GM23338 (cell line): ENCODE measurements at regions not wholly inside any gene's neighbourhood (a gene's known extent, or its start where the extent isn't known, plus 50 kb on each side); places are given as distances from the start of the nearest gene placed in this dataset.

Experiments
- ATAC-seq: fragments of 200-7000 bp; cut with Tn5 transposase; 3 replicates; pipeline ENCODE4 v1.9.1; 2020
- DNase-seq: peaks from one replicate; pipeline ENCODE4 v3.0.0-alpha.2; 2015; ENCODE audit warnings: low spot score
- H2AFZ ChIP-seq: fragments of 200-600 bp; sonication (generic); 2 replicates; pipeline ENCODE4 v1.8.0; 2016; ENCODE audit warnings: antibody characterized with exemption, mild to moderate bottlenecking, moderate library complexity
- H3F3A ChIP-seq: fragments of 200-600 bp; sonication (generic); replicated peaks from 2 replicates; pipeline ENCODE4 v1.8.0; 2017; ENCODE audit warnings: antibody characterized with exemption, mixed run types, low read depth
- H3K27ac ChIP-seq: fragments of 200-600 bp; sonication (generic); 2 replicates; pipeline ENCODE4 v1.6.1; 2016; ENCODE audit warnings: low read depth
- H3K27me3 ChIP-seq: fragments of 200-600 bp; sonication (generic); 2 replicates; pipeline ENCODE4 v1.8.0; 2016; ENCODE audit warnings: mild to moderate bottlenecking, mixed run types, moderate library complexity; ENCODE audit not compliant: insufficient read depth
- H3K36me3 ChIP-seq: fragments of 200-600 bp; sonication (generic); 2 replicates; pipeline ENCODE4 v1.8.0; 2016; ENCODE audit warnings: mild to moderate bottlenecking; ENCODE audit not compliant: insufficient read depth
- H3K4me1 ChIP-seq: fragments of 200-600 bp; sonication (generic); 2 replicates; pipeline ENCODE4 v1.8.0; 2016; ENCODE audit warnings: mild to moderate bottlenecking, moderate library complexity; ENCODE audit not compliant: insufficient read depth
- H3K4me2 ChIP-seq: fragments of 200-600 bp; sonication (generic); 2 replicates; pipeline ENCODE4 v1.7.1; 2017; ENCODE audit warnings: mixed run types
- H3K4me3 ChIP-seq: fragments of 200-600 bp; sonication (generic); 2 replicates; pipeline ENCODE4 v1.6.1; 2016; ENCODE audit warnings: mixed run types
- H3K79me2 ChIP-seq: fragments of 200-600 bp; sonication (generic); replicated peaks from 2 replicates; pipeline ENCODE4 v1.8.0; 2017; ENCODE audit warnings: mild to moderate bottlenecking; ENCODE audit not compliant: insufficient read depth
- H3K9me2 ChIP-seq: fragments of 200-600 bp; sonication (generic); 2 replicates; pipeline ENCODE4 v1.8.0; 2017; ENCODE audit not compliant: insufficient read depth
- H4K20me1 ChIP-seq: fragments of 200-600 bp; sonication (generic); replicated peaks from 2 replicates; pipeline ENCODE4 v1.8.0; 2017; ENCODE audit warnings: mild to moderate bottlenecking; ENCODE audit not compliant: insufficient read depth
- H3K27ac Mint-ChIP-seq: 2 replicates; pipeline ENCODE4 v1.8.0; 2020; ENCODE audit warnings: inconsistent platforms, mild to moderate bottlenecking, moderate library complexity, mixed read lengths
- H3K27me3 Mint-ChIP-seq: 3 replicates; pipeline ENCODE4 v1.8.0; 2022; ENCODE audit warnings: low read depth, mild to moderate bottlenecking, moderate library complexity, mixed read lengths, inconsistent platforms; ENCODE audit not compliant: insufficient read depth, poor library complexity
- H3K36me3 Mint-ChIP-seq: 3 replicates; pipeline ENCODE4 v1.8.0; 2021; ENCODE audit warnings: low read depth, mild to moderate bottlenecking, inconsistent platforms, moderate library complexity, mixed read lengths
- H3K4me1 Mint-ChIP-seq: 3 replicates; pipeline ENCODE4 v1.8.0; 2020; ENCODE audit warnings: mild to moderate bottlenecking, inconsistent platforms, mixed read lengths
- H3K4me3 Mint-ChIP-seq: 3 replicates; pipeline ENCODE4 v1.8.0; 2021; ENCODE audit warnings: moderate library complexity, mild to moderate bottlenecking, inconsistent platforms, mixed read lengths
- H3K9me3 Mint-ChIP-seq: 3 replicates; pipeline ENCODE4 v1.8.0; 2020; ENCODE audit warnings: moderate library complexity, mild to moderate bottlenecking, inconsistent platforms, mixed read lengths
- EZH2phosphoT487 ChIP-seq: fragments of 200-600 bp; sonication (generic); IDR thresholded peaks from one replicate; pipeline ENCODE4 v1.8.1; 2018; ENCODE audit warnings: antibody characterized with exemption; ENCODE audit not compliant: unreplicated experiment
- JUNB ChIP-seq: IDR thresholded peaks from one replicate; pipeline ENCODE4 v1.6.1; 2016; ENCODE audit warnings: antibody characterized with exemption; ENCODE audit not compliant: unreplicated experiment
- STAT1 ChIP-seq: IDR thresholded peaks from one replicate; pipeline ENCODE4 v1.6.1; 2016; ENCODE audit warnings: antibody characterized with exemption; ENCODE audit not compliant: unreplicated experiment
- ZNF331 ChIP-seq: fragments of 250-450 bp; sonication (Bioruptor Pico); IDR thresholded peaks from 2 replicates; pipeline ENCODE4 v1.5.0; 2020; ENCODE audit warnings: low read depth, mild to moderate bottlenecking, moderate library complexity
- ZNF462 ChIP-seq: fragments of 250-450 bp; sonication (Bioruptor Pico); IDR thresholded peaks from 2 replicates; pipeline ENCODE4 v1.5.0; 2020; ENCODE audit warnings: mild to moderate bottlenecking, moderate library complexity
- TF ChIP-seq, protein P1 (sequence below): IDR thresholded peaks from one replicate; pipeline ENCODE4 v1.6.1; 2018; ENCODE audit warnings: antibody characterized with exemption; ENCODE audit not compliant: unreplicated experiment

DNA sequence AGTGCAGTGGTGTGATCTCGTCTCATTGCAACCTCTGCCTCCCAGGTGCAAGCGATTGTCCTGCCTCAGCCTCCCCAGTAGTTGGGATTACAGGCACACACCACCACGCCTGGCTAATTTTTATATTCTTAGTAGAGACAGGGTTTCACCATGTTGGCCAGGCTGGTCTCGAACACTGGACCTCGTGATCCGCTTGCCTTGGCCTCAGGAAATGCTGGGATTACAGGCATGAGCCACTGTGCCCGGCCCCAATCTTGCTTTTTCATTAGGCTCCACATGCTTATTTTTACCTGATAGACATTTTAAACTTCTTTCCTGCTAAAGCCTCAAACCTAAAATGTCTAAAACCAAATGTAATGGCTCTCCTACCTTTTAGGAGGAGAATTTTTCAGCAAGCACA lies 817.0 kb upstream of the NECTIN3 start:
- TF ChIP-seq STAT1 (no peak), JUNB (no peak), EZH2phosphoT487 (no peak), ZNF331 (CRISPR knock-in tag) (no peak), ZNF462 (no peak)
- TF ChIP-seq, protein P1, sequence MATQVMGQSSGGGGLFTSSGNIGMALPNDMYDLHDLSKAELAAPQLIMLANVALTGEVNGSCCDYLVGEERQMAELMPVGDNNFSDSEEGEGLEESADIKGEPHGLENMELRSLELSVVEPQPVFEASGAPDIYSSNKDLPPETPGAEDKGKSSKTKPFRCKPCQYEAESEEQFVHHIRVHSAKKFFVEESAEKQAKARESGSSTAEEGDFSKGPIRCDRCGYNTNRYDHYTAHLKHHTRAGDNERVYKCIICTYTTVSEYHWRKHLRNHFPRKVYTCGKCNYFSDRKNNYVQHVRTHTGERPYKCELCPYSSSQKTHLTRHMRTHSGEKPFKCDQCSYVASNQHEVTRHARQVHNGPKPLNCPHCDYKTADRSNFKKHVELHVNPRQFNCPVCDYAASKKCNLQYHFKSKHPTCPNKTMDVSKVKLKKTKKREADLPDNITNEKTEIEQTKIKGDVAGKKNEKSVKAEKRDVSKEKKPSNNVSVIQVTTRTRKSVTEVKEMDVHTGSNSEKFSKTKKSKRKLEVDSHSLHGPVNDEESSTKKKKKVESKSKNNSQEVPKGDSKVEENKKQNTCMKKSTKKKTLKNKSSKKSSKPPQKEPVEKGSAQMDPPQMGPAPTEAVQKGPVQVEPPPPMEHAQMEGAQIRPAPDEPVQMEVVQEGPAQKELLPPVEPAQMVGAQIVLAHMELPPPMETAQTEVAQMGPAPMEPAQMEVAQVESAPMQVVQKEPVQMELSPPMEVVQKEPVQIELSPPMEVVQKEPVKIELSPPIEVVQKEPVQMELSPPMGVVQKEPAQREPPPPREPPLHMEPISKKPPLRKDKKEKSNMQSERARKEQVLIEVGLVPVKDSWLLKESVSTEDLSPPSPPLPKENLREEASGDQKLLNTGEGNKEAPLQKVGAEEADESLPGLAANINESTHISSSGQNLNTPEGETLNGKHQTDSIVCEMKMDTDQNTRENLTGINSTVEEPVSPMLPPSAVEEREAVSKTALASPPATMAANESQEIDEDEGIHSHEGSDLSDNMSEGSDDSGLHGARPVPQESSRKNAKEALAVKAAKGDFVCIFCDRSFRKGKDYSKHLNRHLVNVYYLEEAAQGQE = no peak
- H3K36me3 Mint-ChIP-seq = peaks cover 5% of the 10 kb centered on the region; the same call in 1 of the 3 replicates
- no peak overlapping the region for H3K27ac Mint-ChIP-seq
- no peaks in the 10 kb centered on the region for H3K79me2 ChIP-seq
- no peaks in the 10 kb centered on the region for H3K4me1 Mint-ChIP-seq
- H4K20me1 ChIP-seq = no peaks in the 10 kb centered on the region
- H3K4me3 ChIP-seq = no peak overlapping the region
- no peak overlapping the region for H2AFZ ChIP-seq
- ATAC-seq (no peak), DNase-seq (no peak)
- H3K27me3 Mint-ChIP-seq = peaks cover 2% of the 10 kb centered on the region
- H3K27ac ChIP-seq = no peak overlapping the region
- H3K9me2 ChIP-seq = peaks cover 5% of the 10 kb centered on the region; the same call in 1 of the 2 replicates
- H3K4me3 Mint-ChIP-seq = no peak overlapping the region
- H3K9me3 Mint-ChIP-seq = no peaks in the 10 kb centered on the region
- no peaks in the 10 kb centered on the region for H3K27me3 ChIP-seq
- H3K4me2 ChIP-seq = no peak overlapping the region
- H3K4me1 ChIP-seq = no peaks in the 10 kb centered on the region
- no peaks in the 10 kb centered on the region for H3F3A ChIP-seq
- no peaks in the 10 kb centered on the region for H3K36me3 ChIP-seq
